ENCODE measurements at regions not wholly inside any gene's neighbourhood (a gene's known extent, or its start where the extent isn't known, plus 50 kb on each side); places are given as distances from the start of the nearest gene placed in this dataset.

- no peaks in the 10 kb centered on the region for H3K27me3 Mint-ChIP-seq
- H3K4me3 Mint-ChIP-seq, result no peak overlapping the region
- no peak overlapping the region for H3K27ac Mint-ChIP-seq
- H3K9me3 Mint-ChIP-seq, result peaks cover 0 to 1% of the 10 kb centered on the region in 2 donors
- ATAC-seq (replicated peaks) (no peak), DNase-seq (no peak)
- no peaks in the 10 kb centered on the region for H3K36me3 Mint-ChIP-seq
- H3K4me1 Mint-ChIP-seq, result no peaks in the 10 kb centered on the region
These were observed 1758.8 kb upstream of the WWC1 start for GRCh38 chr5:166532456-166533220.

- Mint-ChIP-seq H3K4me3 (no peak overlapping the region), H3K4me1 (no peaks in the 10 kb centered on the region), H3K27ac (no peak overlapping the region), H3K27me3 (no peaks in the 10 kb centered on the region), H3K9me3 (peaks cover 0 to 2% of the 10 kb centered on the region in 2 donors), H3K36me3 (no peaks in the 10 kb centered on the region)
- no peak for DNase-seq
- no peak for ATAC-seq (replicated peaks)
These were observed 1755.8 kb upstream of the WWC1 start for GRCh38 chr5:166535641-166536040.

- ATAC-seq (replicated peaks) (no peak), DNase-seq (no peak)
- no peaks in the 10 kb centered on the region for H3K27me3 Mint-ChIP-seq
- H3K4me3 Mint-ChIP-seq, result no peak overlapping the region
- H3K4me1 Mint-ChIP-seq, result no peaks in the 10 kb centered on the region
- no peak overlapping the region for H3K27ac Mint-ChIP-seq
- peaks cover 0 to 4% of the 10 kb centered on the region in 2 donors for H3K9me3 Mint-ChIP-seq
- H3K36me3 Mint-ChIP-seq, result no peaks in the 10 kb centered on the region
These were observed 1751.3 kb upstream of the WWC1 start for GRCh38 chr5:166540156-166540555.

- DNase-seq, result no peak
- H3K9me3 Mint-ChIP-seq, result no peaks in the 10 kb centered on the region
- no peak for ATAC-seq (replicated peaks)
- no peaks in the 10 kb centered on the region for H3K4me1 Mint-ChIP-seq
- H3K36me3 Mint-ChIP-seq, result no peaks in the 10 kb centered on the region
- no peaks in the 10 kb centered on the region for H3K27me3 Mint-ChIP-seq
- H3K4me3 Mint-ChIP-seq, result no peak overlapping the region
- H3K27ac Mint-ChIP-seq, result no peak overlapping the region
These were observed 1740.1 kb upstream of the WWC1 start for GRCh38 chr5:166551384-166551783.

- H3K27ac Mint-ChIP-seq, result no peak overlapping the region
- DNase-seq (no peak), ATAC-seq (replicated peaks) (no peak)
- H3K9me3 Mint-ChIP-seq, result no peaks in the 10 kb centered on the region
- H3K27me3 Mint-ChIP-seq, result no peaks in the 10 kb centered on the region
- no peaks in the 10 kb centered on the region for H3K36me3 Mint-ChIP-seq
- no peak overlapping the region for H3K4me3 Mint-ChIP-seq
- no peaks in the 10 kb centered on the region for H3K4me1 Mint-ChIP-seq
These were observed 1737.7 kb upstream of the WWC1 start for GRCh38 chr5:166553778-166554177.

GRCh38 chr5:166561759-166562158 lies 1729.7 kb upstream of the WWC1 start:
- no peak overlapping the region for H3K4me3 Mint-ChIP-seq
- no peaks in the 10 kb centered on the region for H3K36me3 Mint-ChIP-seq
- H3K9me3 Mint-ChIP-seq, result peaks cover 3 to 15% of the 10 kb centered on the region in 2 donors
- H3K4me1 Mint-ChIP-seq, result no peaks in the 10 kb centered on the region
- ATAC-seq (replicated peaks) (no peak), DNase-seq (no peak)
- no peak overlapping the region for H3K27ac Mint-ChIP-seq
- no peaks in the 10 kb centered on the region for H3K27me3 Mint-ChIP-seq

- no peaks in the 10 kb centered on the region for H3K27me3 Mint-ChIP-seq
- no peaks in the 10 kb centered on the region for H3K36me3 Mint-ChIP-seq
- no peak overlapping the region for H3K4me3 Mint-ChIP-seq
- H3K9me3 Mint-ChIP-seq, result peaks cover 3 to 15% of the 10 kb centered on the region in 2 donors
- DNase-seq, result no peak
- no peak for ATAC-seq (replicated peaks)
- H3K4me1 Mint-ChIP-seq, result no peaks in the 10 kb centered on the region
- no peak overlapping the region for H3K27ac Mint-ChIP-seq
These were observed 1729.2 kb upstream of the WWC1 start for GRCh38 chr5:166562246-166562645.

- H3K9me3 Mint-ChIP-seq, result peaks cover 9 to 15% of the 10 kb centered on the region in 2 donors
- ATAC-seq (replicated peaks) (no peak), DNase-seq (no peak)
- no peaks in the 10 kb centered on the region for H3K36me3 Mint-ChIP-seq
- H3K27me3 Mint-ChIP-seq, result no peaks in the 10 kb centered on the region
- no peaks in the 10 kb centered on the region for H3K4me1 Mint-ChIP-seq
- no peak overlapping the region for H3K27ac Mint-ChIP-seq
- H3K4me3 Mint-ChIP-seq, result no peak overlapping the region
These were observed 1724.7 kb upstream of the WWC1 start for GRCh38 chr5:166566725-166567124.

GRCh38 chr5:166570865-166571264 lies 1720.6 kb upstream of the WWC1 start:
- ATAC-seq (replicated peaks), result no peak
- DNase-seq, result no peak
- Mint-ChIP-seq H3K4me3 (no peak overlapping the region), H3K36me3 (no peaks in the 10 kb centered on the region), H3K27me3 (no peaks in the 10 kb centered on the region), H3K27ac (no peak overlapping the region), H3K4me1 (no peaks in the 10 kb centered on the region), H3K9me3 (peaks cover 12 to 15% of the 10 kb centered on the region in 2 donors)

- H3K4me1 Mint-ChIP-seq, result no peaks in the 10 kb centered on the region
- DNase-seq (no peak), ATAC-seq (replicated peaks) (no peak)
- H3K4me3 Mint-ChIP-seq, result no peak overlapping the region
- H3K36me3 Mint-ChIP-seq, result no peaks in the 10 kb centered on the region
- no peak overlapping the region for H3K27ac Mint-ChIP-seq
- H3K27me3 Mint-ChIP-seq, result no peaks in the 10 kb centered on the region
- H3K9me3 Mint-ChIP-seq, result peaks cover 12 to 15% of the 10 kb centered on the region in 2 donors
These were observed 1719.8 kb upstream of the WWC1 start for GRCh38 chr5:166571668-166572067.

GRCh38 chr5:166576323-166576722 lies 1715.1 kb upstream of the WWC1 start:
- Mint-ChIP-seq H3K27ac (no peak overlapping the region), H3K36me3 (no peaks in the 10 kb centered on the region), H3K4me3 (no peak overlapping the region)

GRCh38 chr5:166581826-166582225 lies 1709.6 kb upstream of the WWC1 start:
- Mint-ChIP-seq H3K36me3 (no peaks in the 10 kb centered on the region), H3K27me3 (no peaks in the 10 kb centered on the region), H3K4me1 (no peaks in the 10 kb centered on the region), H3K27ac (no peak overlapping the region), H3K4me3 (no peak overlapping the region), H3K9me3 (peaks cover 7 to 8% of the 10 kb centered on the region in 2 donors)
- ATAC-seq (replicated peaks) (no peak), DNase-seq (no peak)

More at GRCh38 chr5:166576323-166576722, 1715.1 kb upstream of the WWC1 start:
- H3K9me3 Mint-ChIP-seq, result peaks cover 8 to 10% of the 10 kb centered on the region in 2 donors
- H3K27me3 Mint-ChIP-seq, result no peaks in the 10 kb centered on the region
- DNase-seq, result no peak
- no peak for ATAC-seq (replicated peaks)
- H3K4me1 Mint-ChIP-seq, result no peaks in the 10 kb centered on the region

- Mint-ChIP-seq H3K27ac (no peak overlapping the region), H3K9me3 (peaks cover 7 to 8% of the 10 kb centered on the region in 2 donors), H3K4me1 (no peaks in the 10 kb centered on the region), H3K27me3 (no peaks in the 10 kb centered on the region), H3K4me3 (no peak overlapping the region), H3K36me3 (no peaks in the 10 kb centered on the region)
- DNase-seq (no peak), ATAC-seq (replicated peaks) (no peak)
These were observed 1709.0 kb upstream of the WWC1 start for GRCh38 chr5:166582416-166582815.

- Mint-ChIP-seq H3K27me3 (no peaks in the 10 kb centered on the region), H3K36me3 (no peaks in the 10 kb centered on the region), H3K9me3 (peaks cover 0 to 4% of the 10 kb centered on the region in 2 donors), H3K27ac (no peak overlapping the region), H3K4me1 (no peaks in the 10 kb centered on the region), H3K4me3 (no peak overlapping the region)
- DNase-seq, result no peak
- no peak for ATAC-seq (replicated peaks)
These were observed 1696.9 kb upstream of the WWC1 start for GRCh38 chr5:166594567-166594966.

GRCh38 chr5:166595274-166595951 lies 1696.0 kb upstream of the WWC1 start:
- Mint-ChIP-seq H3K4me3 (no peak overlapping the region), H3K4me1 (no peaks in the 10 kb centered on the region), H3K36me3 (no peaks in the 10 kb centered on the region), H3K27me3 (no peaks in the 10 kb centered on the region), H3K9me3 (peaks cover 0 to 6% of the 10 kb centered on the region in 2 donors), H3K27ac (no peak overlapping the region)
- DNase-seq (no peak), ATAC-seq (replicated peaks) (no peak)

Data from stimulated activated naive B cell treated with anti-CD40 and anti-IgM and Interleukin-4, amounts not matched to agents 10 μg/mL and 1 μg/mL and 100 μg/mL, for 72 hours (primary cell).